ENCODE measurements at regions not wholly inside any gene's neighbourhood (a gene's known extent, or its start where the extent isn't known, plus 50 kb on each side); places are given as distances from the start of the nearest gene placed in this dataset.

DNA sequence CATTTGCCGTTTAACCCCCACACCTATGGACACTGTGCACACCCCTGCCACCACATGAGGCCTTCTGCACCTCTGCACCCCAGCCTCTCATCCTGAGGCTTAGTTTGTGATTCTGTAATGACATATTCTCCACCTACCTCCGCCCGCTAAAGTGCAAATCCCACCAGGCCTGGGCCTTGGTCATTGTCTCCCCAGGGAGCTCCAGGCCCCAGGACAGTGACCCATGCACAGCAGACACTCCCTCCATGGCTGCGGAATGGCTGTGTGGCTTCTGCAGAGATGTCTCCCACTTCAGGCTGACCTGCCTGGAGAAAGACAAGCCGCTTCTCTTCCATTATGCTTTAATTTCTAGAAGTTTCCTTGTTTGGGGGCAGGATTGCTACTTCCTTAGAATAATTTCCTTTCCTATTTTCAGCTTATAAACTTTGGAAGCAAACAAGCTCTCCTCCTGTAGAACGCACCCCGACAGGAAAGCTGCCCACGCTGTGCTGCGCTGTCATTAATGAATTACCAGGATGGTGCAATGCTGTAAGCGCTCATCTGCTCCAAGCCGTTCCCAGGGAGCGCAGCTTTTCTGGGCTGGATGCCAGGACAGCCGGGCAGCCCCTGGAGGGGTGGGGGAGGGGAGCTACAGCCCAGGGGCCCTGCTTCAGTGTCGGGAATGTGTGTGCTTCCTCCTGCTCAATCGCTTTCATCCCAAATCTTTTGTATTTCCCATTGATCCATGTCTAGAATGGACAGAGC is 618.0 kb downstream of the BRD1 start:
- no peak for DNase-seq (ENCODE audit: low spot score)

DNA sequence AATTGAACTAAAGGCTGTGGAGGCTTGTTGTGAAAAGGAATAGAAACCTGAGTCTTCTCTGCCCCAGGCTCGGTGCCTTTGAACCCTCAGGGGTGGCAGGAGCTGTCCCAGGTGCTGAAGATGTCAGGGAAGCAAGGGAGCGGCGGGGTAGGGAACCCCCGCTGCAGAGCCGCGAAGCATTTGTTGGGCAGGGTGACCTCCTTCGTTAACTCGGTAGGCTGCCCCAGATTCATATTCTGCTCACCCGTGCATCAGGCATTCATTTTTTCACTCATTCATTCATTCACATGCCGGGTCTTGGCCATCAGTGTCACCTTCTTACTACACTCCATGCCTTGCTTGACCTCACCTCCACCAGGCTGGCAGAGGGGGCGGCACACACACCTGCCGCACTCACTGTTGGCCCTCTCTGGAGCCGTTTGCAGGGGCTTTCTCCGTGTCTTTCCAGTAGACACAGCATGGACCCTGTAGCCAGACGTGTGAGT is 618.9 kb downstream of the BRD1 start:
- DNase-seq (ENCODE audit: low spot score), result no peak

DNA sequence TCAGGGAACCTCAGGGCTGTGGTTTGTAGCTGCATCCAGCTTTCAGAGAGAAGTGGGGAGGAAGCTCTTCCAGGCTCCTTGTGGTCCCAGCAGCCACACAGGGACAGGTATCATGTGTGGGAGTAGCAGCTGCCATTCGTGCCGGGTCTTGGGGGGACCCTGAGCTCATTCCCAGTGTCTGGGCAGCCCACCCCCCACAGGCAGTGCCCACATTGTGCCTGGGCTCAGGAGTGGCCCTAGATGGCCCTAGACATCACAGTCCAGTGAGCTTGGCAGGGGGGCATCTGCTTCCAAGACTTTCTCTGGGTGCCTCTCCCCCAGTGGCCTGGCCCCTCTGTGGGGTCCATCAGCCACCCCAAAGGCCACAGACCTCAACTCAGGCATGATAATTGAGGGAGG is 619.7 kb downstream of the BRD1 start:
- no peak for DNase-seq (ENCODE audit: low spot score)

DNA sequence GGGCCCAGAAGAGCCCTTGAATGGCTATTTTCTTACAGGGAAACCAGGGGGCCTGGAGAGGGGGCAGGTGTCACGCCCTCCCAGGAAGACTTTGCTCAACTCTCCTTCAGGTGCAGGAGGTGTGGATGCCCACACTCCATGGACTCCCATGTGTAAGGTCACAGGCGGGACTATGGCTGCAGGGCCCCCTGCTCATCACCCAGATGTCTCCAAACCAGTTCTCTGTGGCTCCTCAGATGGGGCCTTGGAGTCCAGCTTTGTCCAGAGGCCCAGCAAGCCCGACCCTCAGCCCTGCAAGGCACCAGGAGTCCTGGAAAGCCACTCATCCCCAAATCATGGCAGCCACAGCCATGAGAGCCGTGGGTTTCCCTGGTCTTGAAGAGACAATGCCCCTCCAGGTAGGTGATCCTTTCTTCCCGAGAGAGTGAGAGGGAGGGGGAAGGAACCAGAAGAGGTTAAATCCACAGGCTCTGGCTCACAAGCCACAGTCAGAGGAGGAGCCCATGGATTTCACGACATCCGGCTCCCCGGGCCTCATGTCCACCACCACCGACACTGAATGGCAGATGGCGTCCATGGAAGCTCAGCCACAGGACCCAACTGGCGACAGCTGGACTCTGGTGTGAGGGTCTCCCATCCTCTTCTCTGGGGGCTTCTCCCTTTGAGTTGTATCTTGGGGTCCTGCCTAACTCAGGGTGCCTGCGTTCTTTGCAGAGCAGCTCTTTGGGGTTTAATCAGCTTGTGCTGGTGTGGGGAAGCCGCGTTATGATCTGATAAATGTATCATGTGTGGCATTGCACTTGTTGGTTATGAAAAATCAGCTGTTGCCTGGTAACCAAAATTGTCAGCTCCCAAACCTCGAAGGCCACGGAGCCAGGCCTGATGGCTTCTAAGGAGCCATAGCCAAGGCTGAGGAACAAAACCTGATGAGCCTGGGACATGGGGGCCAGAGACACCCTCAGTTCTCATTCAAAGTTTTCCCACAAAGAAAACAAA is 620.4 kb downstream of the BRD1 start:
- DNase-seq (ENCODE audit: low spot score), result no peak

DNA sequence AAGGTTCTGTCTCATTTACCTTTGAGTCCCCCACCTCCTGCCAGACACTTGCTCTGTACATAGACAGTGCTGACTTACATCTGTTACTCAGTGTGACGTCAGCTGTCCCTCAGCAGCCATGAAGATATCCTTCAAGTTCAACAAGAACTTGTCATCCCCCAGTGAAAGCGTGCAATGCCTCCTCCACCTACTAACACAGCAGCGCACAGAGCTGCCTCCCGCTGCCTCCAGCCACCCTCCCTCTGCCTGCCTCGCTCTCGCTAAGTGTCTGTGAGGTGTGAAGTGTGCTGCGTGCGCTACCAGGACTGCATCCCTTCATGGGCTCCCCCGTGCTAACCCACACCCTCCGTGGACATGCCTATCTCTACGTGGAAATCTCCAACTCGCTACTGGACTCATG is 621.4 kb downstream of the BRD1 start:
- no peak for DNase-seq (ENCODE audit: low spot score)

DNA sequence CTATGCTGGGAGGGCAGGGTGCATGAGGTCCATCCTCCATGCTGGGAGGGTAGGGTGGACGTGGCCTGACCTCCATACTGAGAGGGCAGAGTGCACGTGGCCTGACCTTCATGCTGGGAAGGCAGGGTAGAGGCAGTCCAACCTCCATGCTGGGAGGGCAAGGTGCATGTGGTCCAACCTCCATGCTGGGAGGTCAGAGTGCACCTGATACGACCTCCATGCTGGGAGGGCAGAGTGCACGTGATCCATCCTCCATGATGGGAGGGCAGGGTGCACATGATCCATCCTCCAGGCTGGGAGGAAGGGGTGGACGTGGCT is 622.2 kb downstream of the BRD1 start:
- no peak for DNase-seq (ENCODE audit: low spot score)

DNA sequence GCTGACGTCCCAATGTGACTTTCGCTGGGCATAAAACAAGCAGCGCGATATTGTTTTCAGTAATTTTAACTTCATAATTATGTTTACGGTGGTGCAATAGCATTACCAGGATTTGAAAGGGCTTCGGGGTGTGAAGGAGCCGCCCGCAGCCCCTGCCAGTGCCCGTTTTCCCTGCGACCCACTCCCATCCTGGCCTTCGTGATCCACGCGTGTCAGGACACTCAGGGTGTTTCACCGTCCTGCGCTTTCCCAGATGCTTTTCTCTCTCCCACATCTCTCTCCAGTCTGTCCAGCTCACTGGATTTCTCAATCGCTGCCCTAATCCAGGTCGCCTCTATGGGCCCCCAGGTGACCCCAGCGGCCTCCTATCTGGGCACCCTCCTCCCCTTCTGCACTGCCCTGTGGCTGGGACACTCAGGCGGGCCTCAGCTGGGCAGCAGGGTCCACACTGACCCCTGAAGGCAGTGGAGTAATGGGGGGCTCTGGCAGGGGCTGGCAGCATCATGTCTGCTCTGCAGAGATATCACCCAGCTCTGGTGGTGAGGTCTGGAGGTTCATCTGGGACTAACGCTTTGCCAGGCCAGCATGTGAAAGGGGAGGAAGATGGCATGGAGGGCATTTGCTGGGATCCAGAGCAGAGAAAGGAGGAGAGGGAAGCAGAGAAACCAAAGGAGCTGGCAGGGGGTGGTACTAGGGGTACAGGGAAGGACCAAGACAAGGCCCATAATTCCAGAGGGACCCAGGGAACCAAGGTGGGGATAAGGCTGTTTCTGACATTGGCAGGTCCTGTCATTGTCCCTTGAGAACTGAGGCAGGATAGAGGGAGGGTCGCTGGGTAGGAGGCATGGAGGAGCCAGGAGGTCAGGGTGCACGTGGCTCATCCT is 622.8 kb downstream of the BRD1 start:
- no peak for DNase-seq (ENCODE audit: low spot score)

DNA sequence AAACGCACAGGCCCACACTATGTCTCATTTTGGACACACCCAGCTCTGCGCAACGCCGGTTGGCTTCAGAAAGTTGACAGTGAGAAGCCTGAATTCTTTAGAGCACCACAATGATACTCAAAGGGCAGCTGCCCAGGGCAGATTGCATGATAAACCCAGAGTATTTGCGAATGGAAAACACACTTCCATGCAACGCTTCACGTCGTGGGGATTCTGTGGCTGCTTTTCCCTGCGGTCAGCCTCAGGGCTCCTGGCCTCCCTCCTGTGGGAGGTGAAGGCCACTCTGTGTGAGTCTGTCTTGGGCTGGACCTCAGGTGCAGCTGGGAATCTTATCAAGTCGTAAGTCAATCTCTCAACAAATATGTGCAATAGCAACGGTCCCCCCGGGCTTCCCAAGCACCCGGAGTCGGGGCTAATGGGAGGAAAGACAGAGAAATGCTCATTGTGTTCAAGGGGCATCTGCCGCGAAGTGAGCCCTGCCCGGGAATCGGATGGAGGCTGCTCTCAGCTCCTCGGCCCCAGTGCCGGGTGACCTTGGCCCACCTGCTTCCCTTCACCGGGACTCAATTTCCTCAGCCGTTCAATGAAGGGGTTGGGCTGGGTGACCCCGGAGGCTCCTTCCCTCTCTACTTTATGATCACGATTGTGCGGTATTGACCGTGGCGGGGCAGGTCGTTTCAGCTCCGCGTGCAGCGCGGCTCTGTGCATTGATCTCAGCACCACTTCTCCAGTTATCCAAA is 623.6 kb downstream of the BRD1 start:
- no peak for DNase-seq (ENCODE audit: low spot score)

DNA sequence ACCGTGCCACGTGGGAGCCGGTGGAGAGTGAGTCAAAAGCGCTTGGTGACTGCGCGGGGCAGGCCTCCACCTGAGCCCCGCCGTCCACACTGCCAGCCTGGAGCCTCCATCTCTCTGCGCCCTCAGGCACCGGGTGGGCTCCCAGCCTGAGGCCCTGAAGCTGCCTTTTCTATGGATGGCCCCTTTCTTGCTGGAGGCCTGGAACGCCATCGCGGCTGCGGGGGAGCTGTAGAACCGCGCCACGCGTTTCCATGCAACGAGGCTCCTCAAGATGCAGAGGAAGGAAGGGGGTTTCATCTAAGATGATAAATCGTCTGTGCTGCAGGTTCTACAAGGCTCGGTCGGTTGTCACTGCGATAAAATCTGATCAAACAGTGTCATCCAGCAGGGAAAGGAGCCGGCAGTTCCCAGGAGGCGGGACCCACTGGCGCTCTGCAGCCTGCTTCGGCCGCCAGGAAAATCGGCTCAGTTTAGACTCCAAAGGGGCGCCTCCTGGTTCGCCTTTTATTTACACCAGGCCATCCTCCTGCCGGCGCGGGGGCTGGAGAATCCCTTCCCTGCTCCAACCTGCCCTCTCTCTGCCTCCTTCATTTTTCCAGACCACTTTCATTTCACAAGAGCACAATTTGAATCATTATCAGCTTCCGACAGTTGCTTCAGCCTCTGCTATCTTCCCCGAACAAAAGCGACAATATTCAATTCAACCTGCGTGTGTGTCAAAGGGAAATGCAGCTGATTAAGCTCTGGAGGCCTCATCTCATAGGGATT is 624.4 kb downstream of the BRD1 start:
- DNase-seq (ENCODE audit: low spot score), result no peak

DNA sequence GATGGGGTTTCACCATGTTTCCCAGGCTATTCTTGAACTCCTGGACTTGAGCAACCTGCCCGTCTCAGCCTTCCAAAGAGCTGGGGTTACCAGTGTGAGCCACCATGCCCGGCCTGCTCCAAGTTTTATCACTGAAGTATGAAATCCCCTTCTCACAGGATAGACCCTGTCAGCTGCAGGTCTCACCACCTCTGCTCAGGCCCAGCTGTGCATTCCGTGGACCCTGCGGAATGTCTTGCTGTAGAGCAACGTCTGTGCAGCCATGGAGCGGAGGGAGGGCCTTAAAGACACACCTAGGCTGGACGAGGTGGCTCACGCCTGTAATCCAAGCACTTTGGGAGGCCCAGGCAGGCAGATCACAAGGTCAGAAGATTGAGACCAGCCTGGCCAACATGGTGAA is 625.4 kb downstream of the BRD1 start:
- DNase-seq (ENCODE audit: low spot score), result no peak

DNA sequence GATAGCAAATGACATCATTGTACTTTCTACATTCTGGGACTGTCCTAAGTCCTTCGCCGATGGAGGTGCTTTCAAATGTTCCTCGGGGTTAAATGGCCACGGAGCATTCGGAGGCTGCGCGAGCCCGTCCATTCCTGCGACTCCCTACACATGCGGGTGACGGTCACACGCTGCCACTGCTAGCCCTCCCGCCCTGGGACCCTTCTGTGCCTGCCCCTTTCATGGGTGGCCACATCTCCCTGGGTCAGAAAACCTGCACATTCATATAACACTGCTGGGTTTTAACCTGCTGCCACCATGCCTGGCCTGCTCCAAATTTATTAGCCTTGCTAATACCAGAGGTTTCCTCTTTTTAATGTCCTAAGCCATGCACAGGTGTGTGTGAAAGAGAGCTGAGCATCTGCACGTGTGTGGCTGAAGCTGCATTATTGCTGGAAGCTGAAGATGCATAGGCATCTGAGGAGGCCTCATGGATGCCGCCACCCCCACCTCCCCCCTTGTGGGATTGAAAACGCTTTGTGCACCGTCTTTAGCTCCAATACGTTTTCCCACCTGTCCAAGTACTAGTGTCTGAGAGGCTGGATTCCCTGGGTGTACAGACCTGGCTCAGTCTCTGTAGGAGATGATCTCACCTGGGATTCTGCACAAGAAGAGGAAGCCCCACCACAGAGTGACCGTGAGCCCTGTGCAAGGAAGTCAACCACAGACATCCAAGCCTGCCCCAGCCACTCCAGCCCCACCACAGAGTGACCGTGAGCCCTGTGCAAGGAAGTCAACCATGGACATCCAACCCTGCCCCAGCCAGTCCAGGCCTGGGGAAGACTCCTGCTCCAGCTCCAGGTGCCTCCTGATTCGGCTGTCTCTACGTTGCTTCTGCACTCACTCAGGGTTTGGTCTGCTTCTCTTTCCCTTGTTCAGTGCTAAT is 626.4 kb downstream of the BRD1 start:
- no peak for DNase-seq (ENCODE audit: low spot score)

DNA sequence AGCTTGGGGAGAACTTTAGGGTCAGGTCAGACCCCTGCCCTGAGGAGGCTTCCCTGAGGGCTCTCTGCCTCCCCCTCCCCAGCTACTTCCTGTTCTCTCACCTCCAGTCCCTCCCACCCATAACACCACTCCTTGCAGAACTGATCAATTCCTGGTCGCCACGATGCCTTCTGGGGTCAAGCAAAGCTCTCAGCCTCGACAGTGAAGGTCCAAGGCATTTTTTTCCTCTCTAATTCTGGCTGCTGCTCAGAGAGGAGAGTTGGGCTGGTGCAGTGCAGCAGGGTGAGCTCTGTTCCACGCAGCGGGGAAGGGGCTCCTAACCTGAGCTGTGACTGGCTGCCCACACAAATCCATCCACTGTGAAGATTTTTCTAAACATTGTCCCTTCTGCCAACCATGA is 628.4 kb downstream of the BRD1 start:
- no peak for DNase-seq (ENCODE audit: low spot score)

DNA sequence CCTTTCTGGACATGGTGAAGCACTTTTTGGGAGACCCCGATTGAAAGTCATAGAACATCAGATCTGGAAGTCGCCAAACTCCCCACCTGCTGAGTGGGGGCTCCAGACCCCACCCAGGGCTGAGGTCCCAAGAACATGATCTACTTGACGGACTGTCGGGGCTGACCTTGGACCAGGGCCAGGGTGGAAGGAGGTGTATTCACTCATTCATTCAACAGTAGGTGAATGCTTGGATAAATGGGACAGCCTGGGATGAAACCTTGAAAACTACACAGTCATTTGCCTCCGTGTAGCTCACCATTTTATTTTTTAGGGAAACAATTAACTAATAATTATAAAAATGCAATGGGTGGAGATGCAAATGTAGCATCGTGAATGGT is 629.0 kb downstream of the BRD1 start:
- DNase-seq (ENCODE audit: low spot score), result no peak

DNA sequence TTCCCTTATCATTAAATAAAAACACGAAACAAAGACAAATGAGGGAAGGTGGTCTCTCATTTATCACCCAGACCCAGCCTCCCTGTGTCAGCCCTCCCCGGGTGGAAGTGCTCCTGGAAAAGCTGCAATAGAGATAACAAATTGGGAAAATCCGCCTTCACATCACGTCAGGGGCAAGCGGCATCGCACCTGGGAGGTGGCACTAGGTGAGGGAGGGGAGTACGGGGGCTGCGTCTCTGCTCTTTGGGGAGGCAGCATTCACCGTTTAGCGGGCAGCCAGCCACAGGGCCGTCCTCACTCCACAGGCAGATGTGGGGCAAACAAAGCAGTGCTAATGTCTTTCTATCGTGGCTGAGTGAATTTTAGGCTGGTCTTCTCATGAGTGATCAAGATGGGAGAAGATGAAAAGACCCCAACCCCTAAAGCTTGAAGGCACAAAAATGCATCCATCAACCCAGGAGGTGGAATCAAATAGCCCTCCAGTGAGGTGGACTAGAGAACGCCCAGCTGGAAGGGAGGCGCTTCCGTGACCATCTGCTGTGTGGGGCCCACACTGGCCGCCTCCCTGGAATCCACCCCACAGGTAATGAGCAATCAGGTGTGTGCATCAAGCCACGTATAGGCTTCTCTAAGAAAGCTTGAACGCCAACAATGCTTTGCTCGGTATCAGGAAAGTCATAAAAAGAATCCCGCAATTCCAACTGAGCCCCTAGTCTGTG is 629.5 kb downstream of the BRD1 start:
- DNase-seq (ENCODE audit: low spot score), result no peak

DNA sequence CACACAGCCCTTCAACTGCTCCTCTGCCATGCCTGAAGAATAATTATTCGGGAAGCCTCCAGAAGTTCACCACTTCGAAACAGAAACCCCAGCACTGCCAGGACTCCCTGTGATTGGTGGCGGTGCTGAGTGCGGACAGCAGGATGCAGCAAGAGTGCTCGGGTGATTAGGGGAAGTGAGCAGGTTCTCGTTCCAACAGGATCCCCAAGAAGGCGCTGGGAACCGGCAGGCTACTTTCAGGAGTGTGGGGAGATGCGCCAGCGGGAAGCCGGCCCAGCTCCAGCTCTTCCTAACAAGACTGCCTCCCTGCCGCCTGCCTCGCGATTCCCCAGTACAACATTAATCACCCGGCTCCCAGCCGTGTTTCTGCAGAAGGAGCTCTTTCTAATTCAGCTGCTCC is 630.2 kb downstream of the BRD1 start:
- no peak for DNase-seq (ENCODE audit: low spot score)

DNA sequence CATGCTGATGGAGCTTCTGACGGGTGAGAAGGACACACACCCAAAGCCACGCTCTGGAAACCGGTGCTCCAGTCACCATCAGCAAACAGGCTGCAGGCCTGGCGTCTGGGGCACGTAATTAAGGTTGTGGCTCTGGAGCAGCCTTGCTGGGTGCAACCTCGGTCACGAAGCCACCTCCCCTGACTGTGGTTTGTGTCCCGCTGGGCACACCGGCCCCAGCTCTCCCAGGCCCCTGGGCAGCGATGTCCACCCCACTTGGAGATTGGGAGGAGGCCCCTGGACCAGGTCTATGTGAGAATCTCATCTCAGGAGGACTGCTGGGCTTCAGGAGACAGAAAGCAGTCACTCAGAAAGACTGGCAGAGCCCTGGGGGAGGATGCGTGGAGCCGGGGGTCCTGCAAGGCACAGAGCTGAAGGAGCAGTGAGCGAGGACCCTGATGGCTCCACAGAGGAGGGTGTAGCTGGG is 631.6 kb downstream of the BRD1 start:
- no peak for DNase-seq (ENCODE audit: low spot score)

DNA sequence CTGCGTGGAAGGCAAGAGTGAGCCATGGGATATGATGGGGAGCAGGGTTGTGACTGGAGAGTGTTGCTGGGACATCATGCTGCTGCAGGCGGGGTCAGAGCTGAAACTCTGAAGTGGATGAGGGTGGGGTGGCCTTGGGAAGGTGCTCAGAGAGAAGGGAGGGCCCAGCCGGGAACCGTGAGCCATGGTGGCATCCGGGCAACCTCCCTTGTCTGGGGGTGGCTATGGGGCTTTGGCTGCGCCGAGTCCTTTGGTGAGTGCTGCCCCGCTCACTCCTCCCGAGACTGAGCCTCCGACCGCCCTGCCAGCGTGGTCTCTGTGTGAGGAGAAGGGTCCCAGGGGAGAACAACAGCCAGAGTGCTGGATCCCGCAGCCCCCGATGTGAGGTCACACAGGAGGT is 632.0 kb downstream of the BRD1 start:
- no peak for DNase-seq (ENCODE audit: low spot score)

DNA sequence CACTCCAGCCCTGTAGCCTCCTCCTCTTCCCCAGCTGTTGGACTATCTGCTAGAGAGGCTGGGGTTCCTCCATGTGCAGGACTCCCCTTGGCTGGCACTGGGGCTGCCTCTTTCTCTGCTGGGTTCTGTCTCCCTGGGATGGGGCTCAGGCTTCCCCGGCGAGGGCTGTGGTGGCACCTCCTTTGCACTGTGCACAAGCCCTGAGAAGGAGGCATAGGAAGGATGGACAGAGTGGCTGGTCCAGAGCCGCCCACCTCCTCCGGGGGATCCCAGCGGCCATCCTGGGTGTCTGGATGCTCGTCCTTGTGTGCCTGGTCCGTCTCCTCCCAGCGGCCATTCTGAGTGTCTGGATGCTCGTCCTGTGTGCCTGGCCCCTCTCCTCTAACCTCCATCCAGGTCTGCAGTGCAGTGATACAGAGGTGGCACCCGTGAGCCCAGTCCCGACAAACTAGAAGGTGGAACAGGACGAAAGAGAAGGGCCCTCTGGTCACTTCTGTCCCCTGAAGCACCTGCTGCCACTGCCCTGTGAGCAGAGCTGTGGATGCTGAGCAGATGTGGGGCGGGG is 633.7 kb downstream of the BRD1 start:
- no peak for DNase-seq (ENCODE audit: low spot score)

DNA sequence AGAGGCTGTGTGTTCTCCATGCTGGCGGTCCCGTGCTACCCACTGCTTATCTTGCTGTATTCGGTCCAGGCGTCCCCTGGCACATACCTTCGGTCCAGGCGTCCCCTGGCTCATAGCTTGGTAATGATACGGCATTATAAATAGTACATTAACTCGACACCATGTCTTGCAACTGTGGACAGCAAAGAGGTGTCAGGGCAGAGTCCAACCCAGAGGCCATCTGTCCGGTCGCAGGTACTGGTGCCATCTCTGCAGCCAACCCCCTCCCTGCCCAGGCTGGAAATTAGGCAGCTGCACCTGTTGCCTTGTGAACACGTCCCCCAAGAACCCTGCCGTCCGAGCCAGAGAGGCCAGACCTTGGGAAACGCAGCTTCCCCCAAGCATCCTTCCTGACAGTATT is 634.3 kb downstream of the BRD1 start:
- DNase-seq (ENCODE audit: low spot score), result no peak
